Fibroblast of mammary gland (primary cell): ENCODE measurements at regions not wholly inside any gene's neighbourhood (a gene's known extent, or its start where the extent isn't known, plus 50 kb on each side); places are given as distances from the start of the nearest gene placed in this dataset.

Experiments
- DNase-seq: peaks from one replicate; pipeline ENCODE4 v3.0.0-alpha.2; 2010; ENCODE audit warnings: low read depth
- H3K4me3 ChIP-seq: 2 replicates; pipeline ENCODE4 v1.5.1; 2011; ENCODE audit warnings: low read depth, mild to moderate bottlenecking, low read length, moderate library complexity; ENCODE audit not compliant: control insufficient read depth
- TF ChIP-seq, protein P1 (sequence below): conservative IDR thresholded peaks from 2 replicates; pipeline ENCODE4 v1.5.1; 2011; ENCODE audit warnings: low read depth, low read length, inconsistent platforms; ENCODE audit not compliant: control insufficient read depth, insufficient read depth

DNA sequence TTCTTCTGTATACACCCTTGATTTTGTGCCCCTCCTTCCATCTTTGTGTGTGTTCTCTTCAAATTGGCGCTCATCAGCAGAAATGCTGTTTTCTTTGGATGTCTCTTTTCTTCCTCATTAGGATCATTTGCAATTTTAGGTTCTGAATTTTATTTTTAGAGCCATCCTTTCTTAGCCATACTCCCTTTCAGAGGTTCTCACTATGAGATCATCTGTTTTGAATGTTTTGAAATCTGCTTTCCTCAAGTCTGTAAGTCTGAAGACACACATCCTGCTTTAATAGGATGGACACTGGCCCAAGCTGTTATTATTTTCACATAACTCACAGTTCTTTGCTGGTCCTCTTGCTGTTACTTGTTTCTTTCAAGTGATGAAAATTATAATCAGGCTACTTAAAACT is 124.8 kb downstream of the BDH1 start:
- peak; percentile 59 for DNase-seq
- TF ChIP-seq, protein P1, sequence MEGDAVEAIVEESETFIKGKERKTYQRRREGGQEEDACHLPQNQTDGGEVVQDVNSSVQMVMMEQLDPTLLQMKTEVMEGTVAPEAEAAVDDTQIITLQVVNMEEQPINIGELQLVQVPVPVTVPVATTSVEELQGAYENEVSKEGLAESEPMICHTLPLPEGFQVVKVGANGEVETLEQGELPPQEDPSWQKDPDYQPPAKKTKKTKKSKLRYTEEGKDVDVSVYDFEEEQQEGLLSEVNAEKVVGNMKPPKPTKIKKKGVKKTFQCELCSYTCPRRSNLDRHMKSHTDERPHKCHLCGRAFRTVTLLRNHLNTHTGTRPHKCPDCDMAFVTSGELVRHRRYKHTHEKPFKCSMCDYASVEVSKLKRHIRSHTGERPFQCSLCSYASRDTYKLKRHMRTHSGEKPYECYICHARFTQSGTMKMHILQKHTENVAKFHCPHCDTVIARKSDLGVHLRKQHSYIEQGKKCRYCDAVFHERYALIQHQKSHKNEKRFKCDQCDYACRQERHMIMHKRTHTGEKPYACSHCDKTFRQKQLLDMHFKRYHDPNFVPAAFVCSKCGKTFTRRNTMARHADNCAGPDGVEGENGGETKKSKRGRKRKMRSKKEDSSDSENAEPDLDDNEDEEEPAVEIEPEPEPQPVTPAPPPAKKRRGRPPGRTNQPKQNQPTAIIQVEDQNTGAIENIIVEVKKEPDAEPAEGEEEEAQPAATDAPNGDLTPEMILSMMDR = no peak
- no peak overlapping the region for H3K4me3 ChIP-seq

- no peak overlapping the region for H3K4me3 ChIP-seq
- TF ChIP-seq, protein P1 = no peak
- peak; percentile 8 for DNase-seq
Measured at GRCh38 chr3:197430502-197430901, 125.3 kb downstream of the BDH1 start.

GRCh38 chr3:197428952-197429351 is 126.8 kb downstream of the BDH1 start:
- DNase-seq = no peak
- TF ChIP-seq, protein P1 = no peak
- no peak overlapping the region for H3K4me3 ChIP-seq

GRCh38 chr3:197428117-197428801 is 127.5 kb downstream of the BDH1 start:
- DNase-seq = peak; percentile 17
- no peak overlapping the region for H3K4me3 ChIP-seq
- TF ChIP-seq, protein P1 = no peak

GRCh38 chr3:197427021-197427420 is 128.6 kb upstream of the DLG1 start:
- no peak for DNase-seq
- H3K4me3 ChIP-seq = no peak overlapping the region

DNA sequence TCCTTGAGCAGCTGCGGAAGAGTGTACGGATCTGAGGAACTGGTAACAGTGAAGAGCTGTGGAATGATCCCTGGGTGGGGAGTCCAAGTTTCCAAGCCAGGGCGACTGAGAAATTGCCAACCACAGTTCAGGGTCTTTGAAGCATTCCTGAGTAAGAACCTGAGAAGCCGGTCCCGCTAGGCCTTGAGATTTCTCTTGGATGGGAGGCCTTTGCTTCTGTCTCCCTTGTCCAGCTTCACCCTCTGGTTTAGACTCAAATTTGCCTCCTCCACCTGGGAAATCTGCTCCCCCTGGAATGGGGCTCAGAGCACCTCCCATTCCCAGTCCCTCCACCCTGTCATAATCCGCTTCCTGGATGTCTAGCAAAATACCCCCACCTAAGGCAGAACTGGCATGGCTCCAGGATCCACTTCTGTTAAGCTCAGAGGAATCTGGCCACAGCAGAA is 127.7 kb upstream of the DLG1 start:
- no peak overlapping the region for H3K4me3 ChIP-seq
- DNase-seq = peak; percentile 22
- TF ChIP-seq, protein P1 = no peak

More at GRCh38 chr3:197427021-197427420, 128.6 kb upstream of the DLG1 start:
- TF ChIP-seq, protein P1 = no peak
